Transverse colon (tissue), 3 donors: ENCODE measurements at regions not wholly inside any gene's neighbourhood (a gene's known extent, or its start where the extent isn't known, plus 50 kb on each side); places are given as distances from the start of the nearest gene placed in this dataset.

Experiments used
- EP300 ChIP-seq: sonication (generic); formaldehyde crosslinking; IDR thresholded peaks from one replicate; pipeline ENCODE4 v1.6.1; 2017; ENCODE audit warnings: antibody characterized with exemption, low read depth
- POLR2A ChIP-seq: fragments of 450-650 bp; IDR thresholded peaks from one replicate; pipeline ENCODE4 v1.6.1; 2016; ENCODE audit warnings: antibody characterized with exemption, mild to moderate bottlenecking, moderate library complexity
- TF ChIP-seq, protein P1 (sequence below), 5 experiments: fragments of 200-600 bp in 3 of 5; fragments of 450-650 bp in 2 of 5; sonication (generic) in 3 of 5; IDR thresholded peaks; 1 replicate in 2 of 5; 2 replicates in 3 of 5; pipeline ENCODE4 v1.5.1; 2016 to 2017; ENCODE audit warnings: antibody characterized with exemption in 5 of 5, inconsistent platforms in 3 of 5, mild to moderate bottlenecking in 2 of 5, moderate library complexity in 1 of 5

GRCh38 chr7:26522633-26523032, 231.0 kb downstream of the SNX10 start:
- TF ChIP-seq, protein P1, sequence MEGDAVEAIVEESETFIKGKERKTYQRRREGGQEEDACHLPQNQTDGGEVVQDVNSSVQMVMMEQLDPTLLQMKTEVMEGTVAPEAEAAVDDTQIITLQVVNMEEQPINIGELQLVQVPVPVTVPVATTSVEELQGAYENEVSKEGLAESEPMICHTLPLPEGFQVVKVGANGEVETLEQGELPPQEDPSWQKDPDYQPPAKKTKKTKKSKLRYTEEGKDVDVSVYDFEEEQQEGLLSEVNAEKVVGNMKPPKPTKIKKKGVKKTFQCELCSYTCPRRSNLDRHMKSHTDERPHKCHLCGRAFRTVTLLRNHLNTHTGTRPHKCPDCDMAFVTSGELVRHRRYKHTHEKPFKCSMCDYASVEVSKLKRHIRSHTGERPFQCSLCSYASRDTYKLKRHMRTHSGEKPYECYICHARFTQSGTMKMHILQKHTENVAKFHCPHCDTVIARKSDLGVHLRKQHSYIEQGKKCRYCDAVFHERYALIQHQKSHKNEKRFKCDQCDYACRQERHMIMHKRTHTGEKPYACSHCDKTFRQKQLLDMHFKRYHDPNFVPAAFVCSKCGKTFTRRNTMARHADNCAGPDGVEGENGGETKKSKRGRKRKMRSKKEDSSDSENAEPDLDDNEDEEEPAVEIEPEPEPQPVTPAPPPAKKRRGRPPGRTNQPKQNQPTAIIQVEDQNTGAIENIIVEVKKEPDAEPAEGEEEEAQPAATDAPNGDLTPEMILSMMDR (IDR thresholded peaks at IDR 0.05), result no peak
- no peak for TF ChIP-seq POLR2A
- no peak for TF ChIP-seq EP300
